Type B pancreatic cell (in vitro differentiated cells): ENCODE measurements at regions not wholly inside any gene's neighbourhood (a gene's known extent, or its start where the extent isn't known, plus 50 kb on each side); places are given as distances from the start of the nearest gene placed in this dataset.

Source experiments
- DNase-seq: peaks from one replicate; pipeline ENCODE4 v3.0.0; 2021; ENCODE audit warnings: mixed read lengths; ENCODE audit not compliant: unreplicated experiment; ENCODE audit errors: extremely low spot score
- H3K27ac Mint-ChIP-seq: 2 replicates; pipeline ENCODE4 v1.8.0; 2021; ENCODE audit warnings: mild to moderate bottlenecking, mixed read lengths
- H3K27me3 Mint-ChIP-seq: 2 replicates; pipeline ENCODE4 v1.8.0; 2021; ENCODE audit warnings: mixed read lengths
- H3K36me3 Mint-ChIP-seq: 2 replicates; pipeline ENCODE4 v1.8.0; 2021; ENCODE audit warnings: mixed read lengths
- H3K4me1 Mint-ChIP-seq: one replicate; pipeline ENCODE4 v1.8.0; 2021; ENCODE audit warnings: mixed read lengths; ENCODE audit not compliant: unreplicated experiment
- H3K4me3 Mint-ChIP-seq: 2 replicates; pipeline ENCODE4 v1.8.0; 2021; ENCODE audit warnings: mild to moderate bottlenecking, mixed read lengths
- H3K9me3 Mint-ChIP-seq: 2 replicates; pipeline ENCODE4 v1.8.0; 2021; ENCODE audit warnings: mixed read lengths
- TF ChIP-seq, protein P1 (sequence below): fragments of 200-600 bp; sonication (generic); conservative IDR thresholded peaks from 2 replicates; pipeline ENCODE4 v1.5.0; 2021; ENCODE audit warnings: antibody characterized with exemption, mild to moderate bottlenecking

DNA sequence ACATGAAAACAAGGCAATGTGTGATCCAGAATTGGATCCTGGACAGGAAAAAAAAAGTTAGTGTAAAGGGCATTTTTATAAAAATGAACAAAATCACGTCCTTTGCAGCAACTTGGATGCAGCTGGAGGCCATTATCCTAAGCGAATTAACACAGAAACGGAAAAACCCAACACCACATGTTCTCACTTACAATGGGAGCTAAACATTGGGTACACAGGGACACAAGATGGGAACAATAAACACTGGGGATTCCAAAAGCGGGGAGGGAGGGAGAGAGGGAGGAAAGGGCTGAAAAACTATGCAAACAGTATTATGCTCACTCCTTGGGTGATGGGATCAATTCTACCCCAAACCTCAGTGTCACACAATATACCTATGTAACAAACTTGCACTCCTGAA is 91.4 kb upstream of the BTBD3 start:
- H3K27ac Mint-ChIP-seq = no peak overlapping the region
- TF ChIP-seq, protein P1, sequence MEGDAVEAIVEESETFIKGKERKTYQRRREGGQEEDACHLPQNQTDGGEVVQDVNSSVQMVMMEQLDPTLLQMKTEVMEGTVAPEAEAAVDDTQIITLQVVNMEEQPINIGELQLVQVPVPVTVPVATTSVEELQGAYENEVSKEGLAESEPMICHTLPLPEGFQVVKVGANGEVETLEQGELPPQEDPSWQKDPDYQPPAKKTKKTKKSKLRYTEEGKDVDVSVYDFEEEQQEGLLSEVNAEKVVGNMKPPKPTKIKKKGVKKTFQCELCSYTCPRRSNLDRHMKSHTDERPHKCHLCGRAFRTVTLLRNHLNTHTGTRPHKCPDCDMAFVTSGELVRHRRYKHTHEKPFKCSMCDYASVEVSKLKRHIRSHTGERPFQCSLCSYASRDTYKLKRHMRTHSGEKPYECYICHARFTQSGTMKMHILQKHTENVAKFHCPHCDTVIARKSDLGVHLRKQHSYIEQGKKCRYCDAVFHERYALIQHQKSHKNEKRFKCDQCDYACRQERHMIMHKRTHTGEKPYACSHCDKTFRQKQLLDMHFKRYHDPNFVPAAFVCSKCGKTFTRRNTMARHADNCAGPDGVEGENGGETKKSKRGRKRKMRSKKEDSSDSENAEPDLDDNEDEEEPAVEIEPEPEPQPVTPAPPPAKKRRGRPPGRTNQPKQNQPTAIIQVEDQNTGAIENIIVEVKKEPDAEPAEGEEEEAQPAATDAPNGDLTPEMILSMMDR = no peak
- H3K4me1 Mint-ChIP-seq = peaks cover 10% of the 10 kb centered on the region
- H3K27me3 Mint-ChIP-seq = no peaks in the 10 kb centered on the region
- H3K4me3 Mint-ChIP-seq = no peak overlapping the region
- DNase-seq = no peak
- H3K36me3 Mint-ChIP-seq = no peaks in the 10 kb centered on the region
- H3K9me3 Mint-ChIP-seq = no peaks in the 10 kb centered on the region

- H3K27ac Mint-ChIP-seq = no peak overlapping the region
- no peak overlapping the region for H3K4me3 Mint-ChIP-seq
- H3K36me3 Mint-ChIP-seq = no peaks in the 10 kb centered on the region
- no peaks in the 10 kb centered on the region for H3K4me1 Mint-ChIP-seq
- TF ChIP-seq, protein P1 = no peak
- no peaks in the 10 kb centered on the region for H3K27me3 Mint-ChIP-seq
- no peaks in the 10 kb centered on the region for H3K9me3 Mint-ChIP-seq
- DNase-seq = no peak
Measured at GRCh38 chr20:11832397-11832796, 85.3 kb upstream of the BTBD3 start.

DNA sequence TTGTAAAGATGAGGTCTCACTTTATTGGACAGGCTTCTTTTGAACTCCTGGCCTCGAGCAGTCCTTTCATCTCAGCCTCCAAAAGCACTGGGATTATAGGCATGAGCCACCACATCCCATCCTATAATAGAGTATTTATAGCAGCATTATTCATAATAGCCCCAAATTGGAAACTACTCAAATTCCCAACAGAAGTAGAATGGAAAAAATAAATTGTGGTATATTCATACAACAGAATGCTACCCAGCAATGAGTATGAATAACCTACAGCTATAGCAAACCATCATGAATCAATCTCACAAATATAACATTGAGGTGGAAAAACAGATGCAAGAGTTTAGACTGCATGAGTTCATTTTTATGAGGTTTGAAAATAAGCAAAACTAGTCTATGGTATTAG is 84.8 kb upstream of the BTBD3 start:
- TF ChIP-seq, protein P1 = no peak
- no peak overlapping the region for H3K27ac Mint-ChIP-seq
- no peak overlapping the region for H3K4me3 Mint-ChIP-seq
- no peaks in the 10 kb centered on the region for H3K9me3 Mint-ChIP-seq
- no peak for DNase-seq
- H3K4me1 Mint-ChIP-seq = no peaks in the 10 kb centered on the region
- H3K36me3 Mint-ChIP-seq = no peaks in the 10 kb centered on the region
- H3K27me3 Mint-ChIP-seq = no peaks in the 10 kb centered on the region

DNA sequence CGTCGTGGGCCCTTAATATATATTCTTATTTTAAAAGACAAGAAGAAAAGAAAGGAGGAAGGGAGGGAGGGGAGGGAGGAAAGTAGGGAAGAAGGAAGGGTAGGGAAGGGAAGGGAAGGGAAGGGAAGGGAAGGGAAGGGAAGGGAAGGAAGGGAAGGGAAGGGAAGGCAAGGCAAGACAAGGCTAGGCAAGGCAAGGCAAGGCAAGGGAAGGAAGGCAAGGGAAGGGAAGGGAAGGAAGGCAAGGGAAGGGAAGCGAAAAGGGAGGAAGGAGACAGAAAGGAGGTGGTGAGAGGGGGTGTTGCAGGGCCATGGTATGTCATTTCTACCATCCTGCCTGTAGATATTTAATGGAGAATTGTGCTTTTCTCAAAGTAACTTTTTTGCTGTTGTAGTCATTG is 83.9 kb upstream of the BTBD3 start:
- DNase-seq = no peak
- Mint-ChIP-seq H3K27me3 (no peaks in the 10 kb centered on the region), H3K27ac (no peak overlapping the region), H3K4me3 (no peak overlapping the region), H3K4me1 (no peaks in the 10 kb centered on the region), H3K36me3 (no peaks in the 10 kb centered on the region), H3K9me3 (no peaks in the 10 kb centered on the region)
- TF ChIP-seq, protein P1 = no peak

DNA sequence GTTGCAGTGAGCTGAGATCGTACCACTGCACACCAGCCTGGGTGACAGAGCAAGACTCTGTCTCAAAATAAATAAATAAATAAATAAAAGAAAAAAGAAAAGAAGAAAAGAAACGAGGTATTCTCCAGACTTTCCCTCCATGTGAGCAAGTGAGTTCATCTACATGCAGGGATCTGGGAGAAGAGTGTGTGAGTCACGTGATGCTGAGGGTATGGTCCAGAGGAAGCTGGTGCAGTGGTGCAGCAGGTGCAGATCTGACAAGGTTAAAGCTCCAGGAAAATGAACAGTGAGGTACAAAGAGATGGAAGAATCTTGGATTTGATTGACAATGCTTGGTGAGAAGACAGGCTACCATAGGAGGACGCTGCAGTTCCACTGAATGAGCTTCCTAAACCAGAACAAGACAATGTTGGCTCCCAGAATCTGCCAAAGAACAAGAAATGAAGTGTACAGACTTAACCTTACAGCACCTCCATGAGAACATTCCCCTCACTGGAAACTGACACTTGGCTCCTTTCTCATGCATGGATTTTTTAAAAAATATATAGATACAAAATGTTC is 79.5 kb upstream of the BTBD3 start:
- Mint-ChIP-seq H3K36me3 (no peaks in the 10 kb centered on the region), H3K27me3 (no peaks in the 10 kb centered on the region), H3K4me3 (no peak overlapping the region), H3K4me1 (peaks cover 5% of the 10 kb centered on the region), H3K27ac (no peak overlapping the region), H3K9me3 (peaks cover 5% of the 10 kb centered on the region)
- no peak for DNase-seq
- TF ChIP-seq, protein P1 = no peak

GRCh38 chr20:11841972-11842461 is 75.7 kb upstream of the BTBD3 start:
- TF ChIP-seq, protein P1 = no peak
- H3K4me1 Mint-ChIP-seq = peaks cover 25% of the 10 kb centered on the region
- H3K27me3 Mint-ChIP-seq = no peaks in the 10 kb centered on the region
- DNase-seq = no peak
- peaks cover 5% of the 10 kb centered on the region for H3K9me3 Mint-ChIP-seq
- no peak overlapping the region for H3K4me3 Mint-ChIP-seq
- H3K27ac Mint-ChIP-seq = no peak overlapping the region
- no peaks in the 10 kb centered on the region for H3K36me3 Mint-ChIP-seq
